ENCODE measurements at regions not wholly inside any gene's neighbourhood (a gene's known extent, or its start where the extent isn't known, plus 50 kb on each side); places are given as distances from the start of the nearest gene placed in this dataset.

- TF ChIP-seq CTCF (IDR thresholded peaks at IDR 0.05), result no peak
- TF ChIP-seq POLR2A (IDR thresholded peaks at IDR 0.05), result no peak
Observed at GRCh38 chr12:124461241-124461673, 106.2 kb downstream of the NCOR2 start.
